Osteoblast (primary cell): ENCODE measurements at regions not wholly inside any gene's neighbourhood (a gene's known extent, or its start where the extent isn't known, plus 50 kb on each side); places are given as distances from the start of the nearest gene placed in this dataset.

Experiments used
- DNase-seq: peaks from one replicate; pipeline ENCODE4 v3.0.0; 2011; ENCODE audit warnings: low spot score, mixed read lengths; ENCODE audit not compliant: insufficient read length; ENCODE audit errors: missing footprints
- H2AFZ ChIP-seq: 2 replicates; pipeline ENCODE4 v1.6.0; 2011; ENCODE audit warnings: mild to moderate bottlenecking, low read length
- H3K27ac ChIP-seq: 2 replicates; pipeline ENCODE4 v1.5.1; 2011; ENCODE audit warnings: mild to moderate bottlenecking, low read depth, low read length, moderate library complexity
- H3K27me3 ChIP-seq: 2 replicates; pipeline ENCODE4 v1.6.0; 2012; ENCODE audit warnings: mild to moderate bottlenecking, control low read depth, inconsistent platforms, low read length, moderate library complexity; ENCODE audit not compliant: insufficient read depth
- H3K36me3 ChIP-seq: 2 replicates; pipeline ENCODE4 v1.5.1; 2011; ENCODE audit warnings: mild to moderate bottlenecking, low read length, control low read depth, moderate library complexity; ENCODE audit not compliant: insufficient read depth
- H3K4me1 ChIP-seq: 2 replicates; pipeline ENCODE4 v1.5.1; 2011; ENCODE audit warnings: mild to moderate bottlenecking, low read length, control low read depth, moderate library complexity; ENCODE audit not compliant: insufficient read depth
- H3K4me2 ChIP-seq: 2 replicates; pipeline ENCODE4 v1.6.0; 2011; ENCODE audit warnings: mild to moderate bottlenecking, low read length; ENCODE audit not compliant: insufficient read depth
- H3K4me3 ChIP-seq: fragments of 200-600 bp; sonication (generic); 3 replicates; pipeline ENCODE4 v1.5.1; 2012; ENCODE audit warnings: mild to moderate bottlenecking, low read length, inconsistent platforms; ENCODE audit not compliant: insufficient read depth
- H3K79me2 ChIP-seq: 2 replicates; pipeline ENCODE4 v1.6.0; 2012; ENCODE audit warnings: mild to moderate bottlenecking, low read length, control low read depth, inconsistent platforms; ENCODE audit not compliant: insufficient read depth
- H3K9me3 ChIP-seq: 2 replicates; pipeline ENCODE4 v1.5.1; 2011; ENCODE audit warnings: low read depth, low read length, control low read depth
- H4K20me1 ChIP-seq: 2 replicates; pipeline ENCODE4 v1.6.0; 2012; ENCODE audit warnings: mild to moderate bottlenecking, low read length, control low read depth; ENCODE audit not compliant: insufficient read depth
- CTCF ChIP-seq: IDR thresholded peaks from 2 replicates; pipeline ENCODE4 v1.5.1; 2011; ENCODE audit warnings: mild to moderate bottlenecking, low read depth, low read length, moderate library complexity; ENCODE audit errors: extremely low read depth

DNA sequence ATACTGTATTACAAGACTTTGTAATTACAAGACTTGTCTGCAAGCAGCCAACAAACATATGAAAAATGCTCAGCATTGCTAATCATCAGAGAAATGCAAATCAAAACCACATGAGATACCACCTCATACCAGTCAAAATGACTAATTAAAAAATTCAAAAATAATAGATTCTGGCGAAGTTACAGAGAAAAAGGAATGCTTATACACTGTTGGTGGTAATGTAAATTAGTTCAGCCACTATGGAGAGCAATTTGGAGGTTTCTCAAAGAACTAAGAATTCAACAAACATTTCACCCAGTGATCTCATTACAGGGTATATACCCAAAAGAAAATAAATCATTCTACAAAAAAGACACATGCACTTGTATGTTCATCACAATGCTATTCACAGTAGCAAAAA, 617.5 kb upstream of the CCDC54 start:
- no peak overlapping the region for H2AFZ ChIP-seq
- H3K9me3 ChIP-seq: no peaks in the 10 kb centered on the region
- H4K20me1 ChIP-seq: no peaks in the 10 kb centered on the region
- no peak overlapping the region for H3K4me3 ChIP-seq
- peak overlapping the region; percentile 35 for H3K27ac ChIP-seq
- H3K27me3 ChIP-seq: no peaks in the 10 kb centered on the region
- peaks cover 40% of the 10 kb centered on the region for H3K36me3 ChIP-seq
- H3K79me2 ChIP-seq: peaks cover 36% of the 10 kb centered on the region
- peaks cover 21% of the 10 kb centered on the region for H3K4me1 ChIP-seq
- no peak for TF ChIP-seq CTCF
- no peak for DNase-seq
- H3K4me2 ChIP-seq: no peak overlapping the region

GRCh38 chr3:106765342-106765741, 611.9 kb upstream of the CCDC54 start:
- H3K9me3 ChIP-seq: no peaks in the 10 kb centered on the region
- H4K20me1 ChIP-seq: no peaks in the 10 kb centered on the region
- H3K4me1 ChIP-seq: peaks cover 27% of the 10 kb centered on the region
- peaks cover 14% of the 10 kb centered on the region for H3K36me3 ChIP-seq
- peak overlapping the region; percentile 85 for H3K27ac ChIP-seq
- no peak overlapping the region for H3K4me3 ChIP-seq
- H3K27me3 ChIP-seq: no peaks in the 10 kb centered on the region
- H2AFZ ChIP-seq: no peak overlapping the region
- peaks cover 10% of the 10 kb centered on the region for H3K79me2 ChIP-seq
- peak; percentile 77 for DNase-seq
- peak overlapping the region; percentile 14 for H3K4me2 ChIP-seq
- no peak for TF ChIP-seq CTCF

DNA sequence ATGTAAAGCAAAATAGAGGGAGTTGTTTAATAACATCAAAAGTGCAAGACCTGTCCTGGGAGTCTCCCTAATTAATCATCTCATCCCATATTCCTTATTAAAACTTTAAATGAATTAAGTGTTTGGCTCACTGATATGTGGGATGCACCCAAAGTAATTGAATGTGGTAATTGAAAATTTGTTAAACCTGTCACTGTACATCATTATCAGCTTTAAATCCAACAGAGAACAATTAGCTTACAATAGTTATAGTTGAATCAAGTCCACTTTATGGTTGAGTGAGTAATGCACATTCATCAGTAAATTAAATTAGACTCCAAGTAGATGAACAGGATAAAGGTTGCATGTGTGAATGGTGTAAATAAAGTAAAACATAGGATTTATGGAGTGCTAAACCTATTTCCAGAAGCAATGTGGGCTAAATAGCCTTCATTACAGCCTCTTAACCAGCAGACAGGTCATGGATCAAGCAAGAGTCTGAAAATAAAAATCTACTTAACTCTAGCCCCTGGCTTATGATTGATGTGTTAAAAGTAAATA, 608.2 kb upstream of the CCDC54 start:
- TF ChIP-seq CTCF: no peak
- H2AFZ ChIP-seq: peak overlapping the region; percentile 56
- H3K9me3 ChIP-seq: no peaks in the 10 kb centered on the region
- peaks cover 7% of the 10 kb centered on the region for H3K79me2 ChIP-seq
- H3K36me3 ChIP-seq: peaks cover 5% of the 10 kb centered on the region
- no peak for DNase-seq
- no peak overlapping the region for H3K4me2 ChIP-seq
- H3K27me3 ChIP-seq: no peaks in the 10 kb centered on the region
- H3K4me1 ChIP-seq: peaks cover 31% of the 10 kb centered on the region
- H4K20me1 ChIP-seq: no peaks in the 10 kb centered on the region
- no peak overlapping the region for H3K27ac ChIP-seq
- H3K4me3 ChIP-seq: no peak overlapping the region

- H2AFZ ChIP-seq: no peak overlapping the region
- no peaks in the 10 kb centered on the region for H3K9me3 ChIP-seq
- H3K4me2 ChIP-seq: no peak overlapping the region
- no peak for TF ChIP-seq CTCF
- no peak overlapping the region for H3K4me3 ChIP-seq
- H3K36me3 ChIP-seq: peaks cover 4% of the 10 kb centered on the region
- peaks cover 8% of the 10 kb centered on the region for H3K4me1 ChIP-seq
- H4K20me1 ChIP-seq: no peaks in the 10 kb centered on the region
- peaks cover 5% of the 10 kb centered on the region for H3K79me2 ChIP-seq
- H3K27me3 ChIP-seq: no peaks in the 10 kb centered on the region
- no peak overlapping the region for H3K27ac ChIP-seq
- DNase-seq: no peak
Measured at GRCh38 chr3:106773795-106774194, 603.4 kb upstream of the CCDC54 start.
